ENCODE measurements at regions not wholly inside any gene's neighbourhood (a gene's known extent, or its start where the extent isn't known, plus 50 kb on each side); places are given as distances from the start of the nearest gene placed in this dataset.

DNA sequence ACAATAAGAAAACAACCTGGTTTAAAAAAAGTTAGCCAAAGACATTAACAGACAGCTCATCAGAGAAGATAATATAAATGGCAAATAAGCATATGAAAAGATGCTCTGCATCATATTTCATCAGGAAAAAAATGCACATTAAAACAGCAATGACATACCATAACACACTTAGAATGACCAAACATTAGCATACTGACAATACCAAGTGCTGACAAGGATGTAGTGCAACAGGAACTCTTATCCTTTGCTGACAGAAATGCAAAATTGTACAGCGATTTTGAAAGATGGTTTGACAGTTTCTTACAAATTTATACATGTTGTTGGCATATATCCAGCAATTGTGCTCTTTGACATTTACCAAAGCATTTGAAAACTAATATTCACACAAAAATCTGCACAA is 573.0 kb downstream of the FSCB start:
- TF ChIP-seq TOX (CRISPR knock-in tag; IDR thresholded peaks at IDR 0.05; ENCODE audit: borderline replicate concordance) = no peak
- TF ChIP-seq ARNTL (CRISPR knock-in tag; IDR thresholded peaks at IDR 0.05; ENCODE audit: borderline replicate concordance, low read depth) = no peak
- TF ChIP-seq OSR1 (CRISPR knock-in tag; IDR thresholded peaks at IDR 0.05) = no peak
- TF ChIP-seq, protein P1, sequence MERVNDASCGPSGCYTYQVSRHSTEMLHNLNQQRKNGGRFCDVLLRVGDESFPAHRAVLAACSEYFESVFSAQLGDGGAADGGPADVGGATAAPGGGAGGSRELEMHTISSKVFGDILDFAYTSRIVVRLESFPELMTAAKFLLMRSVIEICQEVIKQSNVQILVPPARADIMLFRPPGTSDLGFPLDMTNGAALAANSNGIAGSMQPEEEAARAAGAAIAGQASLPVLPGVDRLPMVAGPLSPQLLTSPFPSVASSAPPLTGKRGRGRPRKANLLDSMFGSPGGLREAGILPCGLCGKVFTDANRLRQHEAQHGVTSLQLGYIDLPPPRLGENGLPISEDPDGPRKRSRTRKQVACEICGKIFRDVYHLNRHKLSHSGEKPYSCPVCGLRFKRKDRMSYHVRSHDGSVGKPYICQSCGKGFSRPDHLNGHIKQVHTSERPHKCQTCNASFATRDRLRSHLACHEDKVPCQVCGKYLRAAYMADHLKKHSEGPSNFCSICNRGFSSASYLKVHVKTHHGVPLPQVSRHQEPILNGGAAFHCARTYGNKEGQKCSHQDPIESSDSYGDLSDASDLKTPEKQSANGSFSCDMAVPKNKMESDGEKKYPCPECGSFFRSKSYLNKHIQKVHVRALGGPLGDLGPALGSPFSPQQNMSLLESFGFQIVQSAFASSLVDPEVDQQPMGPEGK (CRISPR knock-in tag; IDR thresholded peaks at IDR 0.05; ENCODE audit: borderline replicate concordance) = no peak
